Caco-2 (cell line): ENCODE measurements at regions not wholly inside any gene's neighbourhood (a gene's known extent, or its start where the extent isn't known, plus 50 kb on each side); places are given as distances from the start of the nearest gene placed in this dataset.

ENCODE experiments used
- BruUV-seq: library from RNA; stranded (reverse); fragments of 400-500 nt; replicated peaks from 2 replicates; lab custom pipeline; 2021; lab: Mats Ljungman, UMichigan
- CTCF ChIA-PET: fragments of 300-600 bp; sonication (Branson Sonifier 250); formaldehyde crosslinking; loops from one replicate; lab custom pipeline; 2022; ENCODE audit warnings: antibody characterized with exemption; lab: Charles Lee
- POLR2A ChIA-PET: fragments of 300-600 bp; sonication (Branson Sonifier 250); formaldehyde crosslinking; loops from one replicate; lab custom pipeline; 2022; ENCODE audit warnings: antibody characterized with exemption; lab: Charles Lee
- DNase-seq, 2 experiments: peaks; one replicate each; pipeline versions ENCODE4 v3.0.0 to v3.0.0-alpha.2; 2020 to 2022
- H3K27me3 ChIP-seq: replicated peaks from 2 replicates; pipeline ENCODE4 v1.6.0; 2011; ENCODE audit warnings: low read length; ENCODE audit not compliant: control insufficient read depth, insufficient read depth
- H3K36me3 ChIP-seq: 2 replicates; pipeline ENCODE4 v1.5.1; 2011; ENCODE audit warnings: low read length; ENCODE audit not compliant: control insufficient read depth, insufficient read depth
- H3K4me1 ChIP-seq: fragments of 250-450 bp; sonication (Bioruptor Pico); 2 replicates; pipeline ENCODE4 v1.5.1; 2020; ENCODE audit warnings: mild to moderate bottlenecking
- H3K4me3 ChIP-seq: 2 replicates; pipeline ENCODE4 v1.5.1; 2011; ENCODE audit warnings: low read depth, mild to moderate bottlenecking, control low read depth, low read length
- H3K9me3 ChIP-seq: fragments of 250-450 bp; sonication (Bioruptor Pico); 2 replicates; pipeline ENCODE4 v1.5.1; 2020; ENCODE audit warnings: mild to moderate bottlenecking, moderate library complexity
- H3K27ac Mint-ChIP-seq: one replicate; pipeline ENCODE4 v1.8.0; 2022; ENCODE audit warnings: mixed read lengths; ENCODE audit not compliant: unreplicated experiment
- H3K27me3 Mint-ChIP-seq: one replicate; pipeline ENCODE4 v1.8.0; 2022; ENCODE audit warnings: mixed read lengths; ENCODE audit not compliant: insufficient read depth, unreplicated experiment
- H3K36me3 Mint-ChIP-seq: one replicate; pipeline ENCODE4 v1.8.0; 2022; ENCODE audit warnings: mild to moderate bottlenecking, mixed read lengths; ENCODE audit not compliant: insufficient read depth, unreplicated experiment
- H3K4me1 Mint-ChIP-seq: one replicate; pipeline ENCODE4 v1.8.0; 2022; ENCODE audit warnings: low read depth, mixed read lengths; ENCODE audit not compliant: unreplicated experiment
- H3K4me3 Mint-ChIP-seq: one replicate; pipeline ENCODE4 v1.8.0; 2022; ENCODE audit warnings: mild to moderate bottlenecking, moderate library complexity, mixed read lengths; ENCODE audit not compliant: unreplicated experiment
- H3K9me3 Mint-ChIP-seq: one replicate; pipeline ENCODE4 v1.8.0; 2022; ENCODE audit warnings: mixed read lengths; ENCODE audit not compliant: unreplicated experiment
- CTCF ChIP-seq, 2 experiments: fragments of 200-600 bp in 1 of 2; IDR thresholded peaks; 1 replicate in 1 of 2; 2 replicates in 1 of 2; pipeline versions ENCODE4 v1.5.1 to v1.8.0; 2011 to 2022; ENCODE audit warnings: antibody characterized with exemption in 1 of 2, control low read depth in 1 of 2, inconsistent platforms in 1 of 2, low read depth in 1 of 2, low read length in 1 of 2, mild to moderate bottlenecking in 1 of 2, moderate library complexity in 1 of 2; ENCODE audit not compliant: insufficient read depth in 1 of 2, severe bottlenecking in 1 of 2, unreplicated experiment in 1 of 2
- intact Hi-C: fragments of 100-400 bp; cut with micrococcal nuclease; formaldehyde crosslinking; loops from one replicate; pipeline ENCODE4 v1.10.0; 2022; ENCODE audit not compliant: unreplicated experiment

- H3K4me3 ChIP-seq = no peak overlapping the region
- DNase-seq = no peak
- Mint-ChIP-seq H3K36me3 (no peaks in the 10 kb centered on the region), H3K27me3 (no peaks in the 10 kb centered on the region), H3K9me3 (peaks cover 3% of the 10 kb centered on the region), H3K27ac (no peak overlapping the region), H3K4me1 (no peaks in the 10 kb centered on the region), H3K4me3 (no peak overlapping the region)
- no peaks in the 10 kb centered on the region for H3K36me3 ChIP-seq
- no peaks in the 10 kb centered on the region for H3K4me1 ChIP-seq
- TF ChIP-seq CTCF (IDR thresholded peaks at IDR 0.05; ENCODE audit: insufficient read depth in 1 of 2, low read depth in 1 of 2, low read length in 1 of 2, severe bottlenecking in 1 of 2, unreplicated experiment in 1 of 2) = no peak
- H3K9me3 ChIP-seq = no peaks in the 10 kb centered on the region
- POLR2A ChIA-PET = no interaction called here
- BruUV-seq = no TSS peak
- CTCF ChIA-PET = no interaction called here
- intact Hi-C loops = no loop called here
- no peaks in the 10 kb centered on the region for H3K27me3 ChIP-seq
Measured at GRCh38 chr7:153887749-153888569, 164.2 kb upstream of the DPP6 start.

DNA sequence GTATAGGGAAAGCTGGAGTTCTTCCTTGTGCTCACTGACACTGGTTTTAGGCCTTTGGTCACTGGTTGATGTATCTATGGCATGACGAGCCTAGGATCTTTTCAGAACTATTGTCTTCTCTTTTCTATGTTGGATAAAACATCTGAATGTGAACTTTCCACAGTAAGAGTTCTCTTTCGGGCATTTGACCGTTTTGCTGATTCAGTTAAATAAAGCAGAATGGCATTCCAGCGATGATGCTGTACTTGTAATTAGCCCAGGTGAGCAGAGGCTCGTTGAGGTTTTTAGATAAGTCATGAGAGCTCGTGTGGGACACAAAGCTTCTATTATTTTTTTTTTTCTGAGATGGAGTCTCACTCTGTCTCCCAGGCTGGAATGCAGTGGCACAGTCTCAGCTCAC is 160.2 kb upstream of the DPP6 start:
- CTCF ChIA-PET = no interaction called here
- Mint-ChIP-seq H3K9me3 (no peaks in the 10 kb centered on the region), H3K4me3 (no peak overlapping the region), H3K4me1 (no peaks in the 10 kb centered on the region), H3K36me3 (no peaks in the 10 kb centered on the region), H3K27ac (no peak overlapping the region), H3K27me3 (no peaks in the 10 kb centered on the region)
- POLR2A ChIA-PET = no interaction called here
- Histone ChIP-seq H3K4me1 (no peaks in the 10 kb centered on the region), H3K9me3 (no peaks in the 10 kb centered on the region), H3K4me3 (no peak overlapping the region), H3K27me3 (no peaks in the 10 kb centered on the region), H3K36me3 (no peaks in the 10 kb centered on the region)
- no peak for TF ChIP-seq CTCF (IDR thresholded peaks at IDR 0.05; ENCODE audit: insufficient read depth in 1 of 2, low read depth in 1 of 2, low read length in 1 of 2, severe bottlenecking in 1 of 2, unreplicated experiment in 1 of 2)
- no TSS peak for BruUV-seq
- DNase-seq = no peak
- intact Hi-C loops = no loop called here

- Mint-ChIP-seq H3K27ac (no peak overlapping the region), H3K4me1 (no peaks in the 10 kb centered on the region), H3K36me3 (no peaks in the 10 kb centered on the region), H3K4me3 (no peak overlapping the region), H3K27me3 (peaks cover 2% of the 10 kb centered on the region), H3K9me3 (peaks cover 6% of the 10 kb centered on the region)
- Histone ChIP-seq H3K4me1 (no peaks in the 10 kb centered on the region), H3K27me3 (no peaks in the 10 kb centered on the region), H3K36me3 (no peaks in the 10 kb centered on the region), H3K9me3 (no peaks in the 10 kb centered on the region), H3K4me3 (no peak overlapping the region)
- POLR2A ChIA-PET = no interaction called here
- no peak for DNase-seq
- intact Hi-C loops = no loop called here
- CTCF ChIA-PET = no interaction called here
- no TSS peak for BruUV-seq
- no peak for TF ChIP-seq CTCF (IDR thresholded peaks at IDR 0.05; ENCODE audit: insufficient read depth in 1 of 2, low read depth in 1 of 2, low read length in 1 of 2, severe bottlenecking in 1 of 2, unreplicated experiment in 1 of 2)
Measured at GRCh38 chr7:153902862-153903261, 149.3 kb upstream of the DPP6 start.
